ENCODE measurements at regions not wholly inside any gene's neighbourhood (a gene's known extent, or its start where the extent isn't known, plus 50 kb on each side); places are given as distances from the start of the nearest gene placed in this dataset.

DNA sequence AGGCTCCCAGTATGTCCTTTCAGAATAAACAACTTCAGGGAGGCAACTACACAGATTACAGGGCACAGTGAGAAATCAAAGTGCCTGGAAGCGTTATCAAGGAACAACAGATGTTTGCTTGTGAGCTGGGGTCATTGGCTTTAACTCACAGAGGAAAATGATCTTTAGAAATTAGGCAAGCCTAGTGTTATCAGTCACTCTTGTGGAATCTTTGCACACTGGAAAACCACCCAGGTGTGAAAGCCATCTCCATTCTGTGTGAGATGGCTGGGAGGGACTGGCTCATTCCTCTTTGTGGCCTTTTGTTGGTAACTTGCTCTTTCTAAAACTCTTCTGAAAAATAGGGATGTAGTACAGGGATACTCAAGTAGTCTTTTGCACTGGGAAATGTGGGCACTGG lies 716.0 kb downstream of the XPNPEP1 start:
- DNase-seq (ENCODE audit: low read depth): no peak
- H3K4me3 ChIP-seq (replicated peaks; ENCODE audit: low read depth, low read length): no peak overlapping the region
- TF ChIP-seq, protein P1, sequence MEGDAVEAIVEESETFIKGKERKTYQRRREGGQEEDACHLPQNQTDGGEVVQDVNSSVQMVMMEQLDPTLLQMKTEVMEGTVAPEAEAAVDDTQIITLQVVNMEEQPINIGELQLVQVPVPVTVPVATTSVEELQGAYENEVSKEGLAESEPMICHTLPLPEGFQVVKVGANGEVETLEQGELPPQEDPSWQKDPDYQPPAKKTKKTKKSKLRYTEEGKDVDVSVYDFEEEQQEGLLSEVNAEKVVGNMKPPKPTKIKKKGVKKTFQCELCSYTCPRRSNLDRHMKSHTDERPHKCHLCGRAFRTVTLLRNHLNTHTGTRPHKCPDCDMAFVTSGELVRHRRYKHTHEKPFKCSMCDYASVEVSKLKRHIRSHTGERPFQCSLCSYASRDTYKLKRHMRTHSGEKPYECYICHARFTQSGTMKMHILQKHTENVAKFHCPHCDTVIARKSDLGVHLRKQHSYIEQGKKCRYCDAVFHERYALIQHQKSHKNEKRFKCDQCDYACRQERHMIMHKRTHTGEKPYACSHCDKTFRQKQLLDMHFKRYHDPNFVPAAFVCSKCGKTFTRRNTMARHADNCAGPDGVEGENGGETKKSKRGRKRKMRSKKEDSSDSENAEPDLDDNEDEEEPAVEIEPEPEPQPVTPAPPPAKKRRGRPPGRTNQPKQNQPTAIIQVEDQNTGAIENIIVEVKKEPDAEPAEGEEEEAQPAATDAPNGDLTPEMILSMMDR (IDR thresholded peaks at IDR 0.05; ENCODE audit: low read length, missing control alignments): no peak

GRCh38 chr10:109205929-109206585 lies 717.3 kb downstream of the XPNPEP1 start:
- TF ChIP-seq, protein P1 (IDR thresholded peaks at IDR 0.05; ENCODE audit: low read length, missing control alignments): no peak
- H3K4me3 ChIP-seq (replicated peaks; ENCODE audit: low read depth, low read length): no peak overlapping the region
- peak; percentile 75 for DNase-seq (ENCODE audit: low read depth)

DNA sequence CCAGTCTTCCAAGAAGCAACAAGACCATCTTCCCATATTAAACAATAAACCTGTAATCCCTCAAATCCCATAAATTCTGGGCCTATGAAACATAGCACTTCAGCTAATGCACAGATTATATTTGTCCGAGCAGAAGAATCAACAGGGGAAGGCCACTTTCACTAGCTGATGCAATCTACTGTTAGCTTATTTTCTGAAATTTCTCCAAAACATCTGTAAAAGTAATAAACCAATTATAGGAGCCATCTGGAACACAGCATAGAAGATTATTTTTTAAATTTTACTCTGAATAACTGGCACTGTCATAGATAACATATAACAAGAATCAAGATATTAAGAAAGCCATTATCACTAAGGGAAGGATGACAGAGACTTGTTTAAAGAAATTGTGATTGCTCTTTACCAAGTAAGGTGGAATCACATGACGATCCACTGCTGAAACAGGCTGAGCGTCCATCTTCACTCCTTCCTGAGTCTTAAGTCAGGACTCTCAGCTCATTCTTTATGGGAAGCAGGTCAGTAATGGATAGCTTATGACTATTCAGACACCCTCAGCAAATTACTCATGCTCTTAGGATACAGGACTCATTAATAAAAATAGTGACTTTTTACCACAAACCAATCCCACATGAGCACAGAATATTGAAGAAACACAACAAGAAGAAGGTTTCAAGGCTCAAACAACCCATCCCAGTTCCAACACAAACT lies 719.5 kb downstream of the XPNPEP1 start:
- H3K4me3 ChIP-seq (replicated peaks; ENCODE audit: low read depth, low read length): no peak overlapping the region
- TF ChIP-seq, protein P1 (IDR thresholded peaks at IDR 0.05; ENCODE audit: low read length, missing control alignments): no peak
- no peak for DNase-seq (ENCODE audit: low read depth)

- TF ChIP-seq, protein P1 (IDR thresholded peaks at IDR 0.05; ENCODE audit: low read length, missing control alignments): no peak
- no peak overlapping the region for H3K4me3 ChIP-seq (replicated peaks; ENCODE audit: low read depth, low read length)
- no peak for DNase-seq (ENCODE audit: low read depth)
Observed at GRCh38 chr10:109202111-109202510, 721.2 kb downstream of the XPNPEP1 start.

- TF ChIP-seq, protein P1 (IDR thresholded peaks at IDR 0.05; ENCODE audit: low read length, missing control alignments): no peak
- no peak overlapping the region for H3K4me3 ChIP-seq (replicated peaks; ENCODE audit: low read depth, low read length)
- no peak for DNase-seq (ENCODE audit: low read depth)
Observed at GRCh38 chr10:109200646-109201045, 722.7 kb downstream of the XPNPEP1 start.

DNA sequence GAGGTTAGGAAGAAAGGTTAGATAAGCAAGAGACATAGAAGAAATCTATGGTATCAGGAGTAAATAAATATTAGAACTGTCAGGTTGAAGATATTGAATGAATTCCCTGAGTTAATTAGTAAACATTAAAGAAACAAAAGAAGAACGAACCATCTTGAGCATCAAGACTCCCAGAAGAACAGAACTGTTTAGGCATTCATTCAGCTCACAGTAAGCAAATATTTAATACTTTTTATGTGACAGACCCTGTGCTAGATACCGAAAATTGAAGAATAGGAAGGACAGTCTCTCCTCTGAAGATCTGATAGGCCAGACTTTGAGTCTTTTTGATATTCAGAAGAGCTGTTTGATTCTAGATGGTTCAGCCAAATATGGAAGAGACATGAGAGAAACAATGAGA lies 731.5 kb downstream of the XPNPEP1 start:
- no peak for DNase-seq (ENCODE audit: low read depth)
- H3K4me3 ChIP-seq (replicated peaks; ENCODE audit: low read depth, low read length): no peak overlapping the region
- TF ChIP-seq, protein P1 (IDR thresholded peaks at IDR 0.05; ENCODE audit: low read length, missing control alignments): no peak

Measured in fibroblast of pulmonary artery (primary cell).